Mucosa of descending colon (tissue), 3 donors: ENCODE measurements at regions not wholly inside any gene's neighbourhood (a gene's known extent, or its start where the extent isn't known, plus 50 kb on each side); places are given as distances from the start of the nearest gene placed in this dataset.
A peak's percentile ranks its signal among the peaks of the same experiment; 100 is the strongest.

Source experiments
- ATAC-seq: fragments of 200-7000 bp; cut with Tn5 transposase; one replicate; pipeline ENCODE4 v1.9.1; 2020; ENCODE audit warnings: mild to moderate bottlenecking, moderate library complexity
- DNase-seq, 3 donors: peaks; one replicate each; pipeline ENCODE4 v3.0.0-alpha.2; 2020
- H3K36me3 ChIP-seq: fragments of 200-600 bp; one replicate; pipeline ENCODE4 v1.8.0; 2021; ENCODE audit warnings: low read depth, mild to moderate bottlenecking
- H3K4me1 ChIP-seq: fragments of 200-600 bp; one replicate; pipeline ENCODE4 v1.8.0; 2021; ENCODE audit warnings: low read depth, mild to moderate bottlenecking
- H3K4me3 ChIP-seq: fragments of 200-600 bp; one replicate; pipeline ENCODE4 v1.8.0; 2021; ENCODE audit warnings: mild to moderate bottlenecking
- H3K9me3 ChIP-seq: fragments of 200-600 bp; one replicate; pipeline ENCODE4 v1.8.0; 2021; ENCODE audit warnings: mild to moderate bottlenecking
- CTCF ChIP-seq: fragments of 200-600 bp; IDR thresholded peaks from one replicate; pipeline ENCODE4 v1.8.0; 2022; ENCODE audit warnings: antibody characterized with exemption, mild to moderate bottlenecking
- intact Hi-C, 2 donors: fragments of 100-400 bp; cut with DNase I in 1 of 2; cut with micrococcal nuclease in 1 of 2; formaldehyde crosslinking; loops; one replicate each; pipeline versions ENCODE4 v1.11.0 to v1.11.1; 2022; cut with DNase I, micrococcal nuclease
- donor health status: DM: no; HTN: no; CAD: no; lungs with moderate emphysema.
- donor health status: DM: no; HTN: no; CAD: no.
- donor health status: DM: no; HTN: yes; CAD: no.

DNA sequence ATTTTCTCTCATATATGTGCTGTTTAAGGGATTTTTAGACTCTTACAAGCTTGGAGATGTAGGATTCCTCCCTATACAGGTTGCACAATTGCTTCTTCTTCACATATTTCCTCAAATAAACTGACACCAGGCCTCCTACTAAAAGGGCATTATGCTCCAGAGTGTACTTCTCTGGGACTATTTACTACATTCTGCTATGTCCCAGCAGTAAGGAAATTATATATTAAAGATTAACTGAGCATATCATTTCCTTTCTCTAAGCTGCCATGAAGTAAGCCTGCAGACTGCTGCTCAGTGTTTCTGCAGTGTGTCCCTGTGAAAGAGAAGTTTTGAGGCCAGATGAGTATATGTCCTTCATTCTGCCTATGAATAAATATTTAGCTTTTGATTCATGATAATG is 356.9 kb upstream of the NUDT12 start:
- TF ChIP-seq CTCF, result no peak
- ATAC-seq (peak; percentile 74), DNase-seq (no peak)
- intact Hi-C loops, result no loop called here
- no peaks in the 10 kb centered on the region for H3K9me3 ChIP-seq
- no peak overlapping the region for H3K4me3 ChIP-seq
- H3K36me3 ChIP-seq, result no peaks in the 10 kb centered on the region
- H3K4me1 ChIP-seq, result peaks cover 5% of the 10 kb centered on the region

- Histone ChIP-seq H3K4me3 (no peak overlapping the region), H3K9me3 (no peaks in the 10 kb centered on the region), H3K4me1 (peaks cover 5% of the 10 kb centered on the region), H3K36me3 (no peaks in the 10 kb centered on the region)
- DNase-seq (no peak), ATAC-seq (no peak)
- intact Hi-C loops, result no loop called here
- no peak for TF ChIP-seq CTCF
These were observed 356.2 kb upstream of the NUDT12 start for GRCh38 chr5:103918668-103919367.

GRCh38 chr5:103915081-103915480 is 352.5 kb upstream of the NUDT12 start:
- DNase-seq, result no peak
- no peak for TF ChIP-seq CTCF
- no peak for ATAC-seq
- no peak overlapping the region for H3K4me3 ChIP-seq
- no peaks in the 10 kb centered on the region for H3K9me3 ChIP-seq
- peaks cover 4% of the 10 kb centered on the region for H3K4me1 ChIP-seq
- H3K36me3 ChIP-seq, result no peaks in the 10 kb centered on the region
- intact Hi-C loops, result no loop called here

DNA sequence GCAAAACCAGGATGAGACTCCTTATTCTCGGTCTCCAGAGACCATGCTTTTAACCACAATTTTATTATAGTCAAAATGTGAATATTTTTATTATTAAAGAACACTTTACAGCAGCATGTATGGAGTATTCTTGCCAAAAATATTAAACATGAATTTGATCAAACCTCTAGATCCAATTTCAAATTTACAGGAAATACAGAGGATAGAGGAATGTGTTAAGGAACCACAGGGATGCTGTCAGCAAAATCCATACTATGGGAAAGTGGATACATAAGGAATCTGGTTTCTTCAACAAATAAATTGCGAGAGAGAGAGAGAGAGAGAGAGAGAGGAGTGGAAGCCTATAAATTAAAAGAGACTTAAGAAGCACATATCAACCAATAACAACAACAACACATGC is 348.2 kb upstream of the NUDT12 start:
- intact Hi-C loops, result no loop called here
- no peak overlapping the region for H3K4me3 ChIP-seq
- DNase-seq (no peak), ATAC-seq (no peak)
- no peak for TF ChIP-seq CTCF
- no peaks in the 10 kb centered on the region for H3K4me1 ChIP-seq
- H3K9me3 ChIP-seq, result no peaks in the 10 kb centered on the region
- H3K36me3 ChIP-seq, result no peaks in the 10 kb centered on the region

- no peak for ATAC-seq
- TF ChIP-seq CTCF, result no peak
These were observed 347.4 kb upstream of the NUDT12 start for GRCh38 chr5:103910011-103910410.

DNA sequence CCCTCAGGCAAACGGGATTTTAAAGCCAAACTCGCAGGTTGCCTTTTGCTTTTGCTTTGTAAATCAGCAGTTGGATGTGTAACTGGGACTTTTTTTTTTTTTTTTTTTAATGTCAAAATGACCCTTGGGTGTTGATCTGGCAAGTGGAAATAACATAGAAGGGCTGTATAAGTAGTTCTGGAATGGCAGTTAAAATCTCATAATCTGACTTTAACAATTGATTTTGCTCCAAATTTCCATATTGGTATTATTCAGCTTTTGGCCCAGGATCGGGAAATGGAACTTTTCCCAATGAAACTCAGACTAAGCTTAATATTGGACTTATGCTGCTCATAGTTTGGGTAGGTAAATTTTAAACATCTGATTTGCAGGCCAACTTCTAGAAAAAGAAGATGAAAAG is 346.8 kb upstream of the NUDT12 start:
- TF ChIP-seq CTCF, result no peak
- Histone ChIP-seq H3K4me1 (no peaks in the 10 kb centered on the region), H3K9me3 (no peaks in the 10 kb centered on the region), H3K36me3 (no peaks in the 10 kb centered on the region), H3K4me3 (no peak overlapping the region)
- intact Hi-C loops, result no loop called here
- no peak for DNase-seq
- no peak for ATAC-seq

More at GRCh38 chr5:103910011-103910410, 347.4 kb upstream of the NUDT12 start:
- intact Hi-C loops, result no loop called here
- no peaks in the 10 kb centered on the region for H3K4me1 ChIP-seq
- H3K36me3 ChIP-seq, result no peaks in the 10 kb centered on the region
- no peak overlapping the region for H3K4me3 ChIP-seq
- no peak for DNase-seq
- no peaks in the 10 kb centered on the region for H3K9me3 ChIP-seq
